ENCODE measurements at regions not wholly inside any gene's neighbourhood (a gene's known extent, or its start where the extent isn't known, plus 50 kb on each side); places are given as distances from the start of the nearest gene placed in this dataset.

- TF ChIP-seq Cebpa-rat (IDR thresholded peaks at IDR 0.05) = no peak
- no peak overlapping the region for H3K9ac ChIP-seq
- H3K36me3 ChIP-seq = no peaks in the 10 kb centered on the region
- no peaks in the 10 kb centered on the region for H3K9me3 ChIP-seq
- H3K4me2 ChIP-seq = no peak overlapping the region
- H3K27me3 ChIP-seq = no peaks in the 10 kb centered on the region
- no peak overlapping the region for H3K27ac ChIP-seq
- H3K4me3 ChIP-seq = no peak overlapping the region
- no peaks in the 10 kb centered on the region for H4K20me1 ChIP-seq
- H3K4me1 ChIP-seq = no peaks in the 10 kb centered on the region
Measured at GRCh38 chr13:95441326-95441725, 111.2 kb upstream of the CLDN10 start.

- Histone ChIP-seq H3K27me3 (no peaks in the 10 kb centered on the region), H3K36me3 (no peaks in the 10 kb centered on the region), H3K9ac (no peak overlapping the region), H3K27ac (no peak overlapping the region), H4K20me1 (no peaks in the 10 kb centered on the region), H3K9me3 (no peaks in the 10 kb centered on the region), H3K4me2 (no peak overlapping the region), H3K4me3 (no peak overlapping the region), H3K4me1 (no peaks in the 10 kb centered on the region)
- no peak for TF ChIP-seq Cebpa-rat (IDR thresholded peaks at IDR 0.05)
Measured at GRCh38 chr13:95444006-95444730, 108.4 kb upstream of the CLDN10 start.

- TF ChIP-seq Cebpa-rat (IDR thresholded peaks at IDR 0.05) = no peak
- Histone ChIP-seq H3K36me3 (no peaks in the 10 kb centered on the region), H3K4me2 (no peak overlapping the region), H3K27me3 (no peaks in the 10 kb centered on the region), H4K20me1 (no peaks in the 10 kb centered on the region), H3K4me3 (no peak overlapping the region), H3K4me1 (no peaks in the 10 kb centered on the region), H3K9ac (no peak overlapping the region), H3K27ac (no peak overlapping the region), H3K9me3 (no peaks in the 10 kb centered on the region)
Measured at GRCh38 chr13:95445131-95445530, 107.4 kb upstream of the CLDN10 start.

GRCh38 chr13:95447814-95448213 lies 104.7 kb upstream of the CLDN10 start:
- Histone ChIP-seq H3K4me3 (no peak overlapping the region), H3K27ac (no peak overlapping the region), H3K9me3 (no peaks in the 10 kb centered on the region), H3K36me3 (no peaks in the 10 kb centered on the region), H3K9ac (no peak overlapping the region), H3K4me2 (no peak overlapping the region), H3K4me1 (peaks cover 5% of the 10 kb centered on the region; the same call in 1 of the 2 replicates), H3K27me3 (no peaks in the 10 kb centered on the region), H4K20me1 (no peaks in the 10 kb centered on the region)
- TF ChIP-seq Cebpa-rat (IDR thresholded peaks at IDR 0.05) = no peak

GRCh38 chr13:95451656-95452055 lies 100.9 kb upstream of the CLDN10 start:
- Histone ChIP-seq H3K36me3 (no peaks in the 10 kb centered on the region), H4K20me1 (no peaks in the 10 kb centered on the region), H3K27me3 (no peaks in the 10 kb centered on the region), H3K27ac (no peak overlapping the region), H3K4me2 (no peak overlapping the region), H3K4me3 (no peak overlapping the region), H3K9me3 (no peaks in the 10 kb centered on the region), H3K4me1 (peaks cover 12% of the 10 kb centered on the region), H3K9ac (no peak overlapping the region)
- TF ChIP-seq Cebpa-rat (IDR thresholded peaks at IDR 0.05) = no peak

GRCh38 chr13:95452375-95452774 lies 100.1 kb upstream of the CLDN10 start:
- Histone ChIP-seq H3K4me1 (peaks cover 19% of the 10 kb centered on the region), H3K36me3 (no peaks in the 10 kb centered on the region), H3K27ac (no peak overlapping the region), H4K20me1 (no peaks in the 10 kb centered on the region), H3K9me3 (no peaks in the 10 kb centered on the region), H3K27me3 (no peaks in the 10 kb centered on the region), H3K4me2 (no peak overlapping the region; the same call in 1 of the 2 replicates), H3K4me3 (no peak overlapping the region), H3K9ac (no peak overlapping the region)
- TF ChIP-seq Cebpa-rat (IDR thresholded peaks at IDR 0.05) = no peak

GRCh38 chr13:95455782-95456181 lies 96.7 kb upstream of the CLDN10 start:
- Histone ChIP-seq H3K9ac (no peak overlapping the region), H3K36me3 (peaks cover 7% of the 10 kb centered on the region; the same call in 1 of the 2 replicates), H3K9me3 (peaks cover 34% of the 10 kb centered on the region), H3K27ac (no peak overlapping the region), H4K20me1 (no peaks in the 10 kb centered on the region), H3K27me3 (no peaks in the 10 kb centered on the region), H3K4me2 (no peak overlapping the region), H3K4me3 (no peak overlapping the region), H3K4me1 (peaks cover 20% of the 10 kb centered on the region)
- no peak for TF ChIP-seq Cebpa-rat (IDR thresholded peaks at IDR 0.05)

GRCh38 chr13:95456815-95457214 lies 95.7 kb upstream of the CLDN10 start:
- Histone ChIP-seq H3K4me2 (peak overlapping the region; percentile 58), H3K27me3 (no peaks in the 10 kb centered on the region)

GRCh38 chr13:95457294-95457693 lies 95.2 kb upstream of the CLDN10 start:
- H3K27ac ChIP-seq = no peak overlapping the region
- H4K20me1 ChIP-seq = no peaks in the 10 kb centered on the region
- peak overlapping the region; percentile 58 for H3K4me2 ChIP-seq

More at GRCh38 chr13:95456815-95457214, 95.7 kb upstream of the CLDN10 start:
- Histone ChIP-seq H3K9ac (no peak overlapping the region), H3K27ac (no peak overlapping the region), H3K4me1 (peaks cover 20% of the 10 kb centered on the region), H3K9me3 (peaks cover 35% of the 10 kb centered on the region), H3K36me3 (peaks cover 7% of the 10 kb centered on the region; the same call in 1 of the 2 replicates), H4K20me1 (no peaks in the 10 kb centered on the region), H3K4me3 (peak overlapping the region; percentile 15; the same call in 1 of the 2 replicates)
- no peak for TF ChIP-seq Cebpa-rat (IDR thresholded peaks at IDR 0.05)

GRCh38 chr13:95462801-95463200 lies 89.7 kb upstream of the CLDN10 start:
- Histone ChIP-seq H3K36me3 (peaks cover 7% of the 10 kb centered on the region; the same call in 1 of the 2 replicates), H3K9ac (no peak overlapping the region), H4K20me1 (no peaks in the 10 kb centered on the region), H3K27ac (no peak overlapping the region), H3K9me3 (peaks cover 31% of the 10 kb centered on the region), H3K4me1 (no peaks in the 10 kb centered on the region), H3K4me3 (no peak overlapping the region), H3K4me2 (no peak overlapping the region), H3K27me3 (no peaks in the 10 kb centered on the region)
- TF ChIP-seq Cebpa-rat (IDR thresholded peaks at IDR 0.05) = no peak

More at GRCh38 chr13:95457294-95457693, 95.2 kb upstream of the CLDN10 start:
- Histone ChIP-seq H3K36me3 (peaks cover 7% of the 10 kb centered on the region; the same call in 1 of the 2 replicates), H3K4me3 (peak overlapping the region; percentile 15; the same call in 1 of the 2 replicates), H3K27me3 (no peaks in the 10 kb centered on the region), H3K4me1 (peaks cover 17% of the 10 kb centered on the region), H3K9ac (no peak overlapping the region), H3K9me3 (peaks cover 35% of the 10 kb centered on the region)
- no peak for TF ChIP-seq Cebpa-rat (IDR thresholded peaks at IDR 0.05)
